GM19438 (cell line): ENCODE measurements at regions not wholly inside any gene's neighbourhood (a gene's known extent, or its start where the extent isn't known, plus 50 kb on each side); places are given as distances from the start of the nearest gene placed in this dataset.
"Not testable (repeated sequence)": the region's sequence is repeated elsewhere in the genome, so short reads cannot be mapped to it uniquely, and the experiment has no call there.

ENCODE experiments used
- ATAC-seq: cut with Tn5 transposase; IDR thresholded peaks from one replicate; pipeline ENCODE4 v1.9.1; 2021; ENCODE audit warnings: low read depth; ENCODE audit not compliant: unreplicated experiment

DNA sequence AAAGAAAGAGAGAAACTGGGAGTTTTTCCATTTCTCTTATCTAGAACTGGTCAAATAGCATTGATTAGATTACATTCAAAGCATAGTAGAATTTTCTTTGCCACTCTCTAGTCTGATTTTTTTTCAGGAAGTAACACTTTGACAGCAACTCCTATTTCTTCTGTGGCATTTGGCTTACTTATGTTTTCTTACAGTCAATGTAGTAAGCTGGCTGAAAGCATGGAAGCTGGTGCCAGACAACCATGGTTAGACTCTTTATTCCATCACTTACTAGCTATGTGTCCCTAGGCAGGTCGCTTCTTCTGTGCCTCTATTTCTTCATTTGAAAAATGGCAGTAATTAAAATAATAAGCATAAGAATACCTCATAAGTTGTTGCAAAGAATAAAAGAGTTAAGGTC is 54.2 kb upstream of the OPRM1 start:
- ATAC-seq, result no peak

- no peak for ATAC-seq
Observed at GRCh38 chr6:153980171-153980570, 58.9 kb upstream of the OPRM1 start.

DNA sequence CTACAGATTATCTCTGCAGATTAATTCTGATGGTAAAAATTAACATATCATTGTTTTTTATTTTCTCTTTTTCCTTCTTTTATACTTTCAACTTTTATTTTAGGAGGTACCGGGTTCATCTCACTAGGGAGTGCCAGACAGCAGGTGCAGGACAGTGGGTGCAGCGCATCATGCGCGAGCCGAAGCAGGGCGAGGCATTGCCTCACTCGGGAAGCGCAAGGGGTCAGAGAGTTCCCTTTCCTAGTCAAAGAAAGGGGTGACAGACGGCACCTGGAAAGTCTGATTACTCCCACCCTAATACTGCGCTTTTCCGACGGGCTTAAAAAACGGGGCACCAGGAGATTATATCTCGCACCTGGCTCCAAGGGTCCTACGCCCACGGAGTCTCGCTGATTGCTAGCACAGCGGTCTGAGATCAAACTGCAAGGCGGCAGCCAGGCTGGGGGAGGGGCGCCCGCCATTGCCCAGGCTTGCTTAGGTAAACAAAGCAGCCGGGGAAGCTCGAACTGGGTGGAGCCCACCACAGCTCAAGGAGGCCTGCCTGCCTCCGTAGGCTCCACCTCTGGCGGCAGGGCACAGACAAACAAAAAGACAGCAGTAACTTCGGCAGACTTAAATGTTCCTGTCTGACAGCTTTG is 60.0 kb upstream of the OPRM1 start:
- ATAC-seq, result not testable (repeated sequence)

GRCh38 chr6:153976921-153977693 is 61.9 kb upstream of the OPRM1 start:
- peak; percentile 71 for ATAC-seq

DNA sequence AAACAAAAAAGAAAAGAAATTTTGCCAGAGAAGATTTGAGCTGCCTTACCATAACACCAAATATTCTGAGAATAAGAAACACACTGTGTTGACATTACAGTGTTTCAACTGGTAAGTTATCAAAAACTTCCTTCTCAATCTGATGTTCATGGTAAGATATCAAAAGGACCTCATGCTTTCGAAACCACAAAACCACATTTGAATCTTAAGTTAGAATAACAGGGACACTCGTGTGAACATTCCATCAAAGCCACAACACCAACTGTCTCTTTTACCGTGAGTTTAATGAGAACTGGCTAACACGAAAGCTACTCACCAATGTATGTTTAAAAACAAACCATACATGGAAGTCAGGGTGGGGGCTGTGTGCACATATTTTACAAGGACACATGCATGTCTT is 73.0 kb upstream of the OPRM1 start:
- ATAC-seq, result no peak

- ATAC-seq, result no peak
Observed at GRCh38 chr6:153963352-153963751, 75.7 kb upstream of the OPRM1 start.

DNA sequence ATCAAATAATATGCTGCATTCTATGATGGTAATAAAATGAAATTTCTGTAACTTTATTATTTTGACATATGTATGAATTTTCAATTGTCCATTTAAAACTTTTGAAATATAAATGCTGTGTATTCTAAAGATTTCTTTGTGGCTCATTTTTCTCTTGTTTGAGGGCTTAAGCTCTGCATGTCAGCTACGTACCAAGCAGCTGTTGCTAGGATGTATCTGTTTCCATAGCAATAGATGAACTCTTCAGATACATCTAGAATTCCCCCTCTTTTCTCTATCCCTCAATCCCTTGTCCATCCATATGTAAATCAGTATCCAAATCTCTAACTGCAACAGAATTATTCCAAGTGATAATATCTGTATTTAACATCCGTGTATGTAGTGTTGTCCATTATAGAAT is 76.5 kb upstream of the OPRM1 start:
- ATAC-seq, result no peak

GRCh38 chr6:153960741-153961140 is 78.3 kb upstream of the OPRM1 start:
- ATAC-seq, result no peak

DNA sequence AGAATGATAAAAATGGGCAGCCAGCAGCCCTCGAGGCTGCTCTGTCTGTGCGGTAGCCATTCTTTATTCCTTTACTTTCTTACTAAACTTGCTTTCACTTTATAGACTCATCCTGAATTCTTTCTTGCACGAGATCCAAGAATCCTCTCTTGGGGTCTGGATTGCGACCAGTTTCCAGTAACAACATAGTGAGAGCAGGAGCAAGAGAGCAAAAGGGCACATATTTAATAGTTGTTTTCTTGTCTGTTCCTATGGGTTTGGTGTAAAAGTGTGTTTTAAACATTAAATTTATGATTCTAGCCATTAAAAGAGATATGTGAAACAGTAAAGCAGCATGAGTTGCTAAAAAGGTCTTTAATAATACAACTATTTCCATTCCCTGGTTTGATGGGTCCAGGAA is 78.8 kb upstream of the OPRM1 start:
- no peak for ATAC-seq

DNA sequence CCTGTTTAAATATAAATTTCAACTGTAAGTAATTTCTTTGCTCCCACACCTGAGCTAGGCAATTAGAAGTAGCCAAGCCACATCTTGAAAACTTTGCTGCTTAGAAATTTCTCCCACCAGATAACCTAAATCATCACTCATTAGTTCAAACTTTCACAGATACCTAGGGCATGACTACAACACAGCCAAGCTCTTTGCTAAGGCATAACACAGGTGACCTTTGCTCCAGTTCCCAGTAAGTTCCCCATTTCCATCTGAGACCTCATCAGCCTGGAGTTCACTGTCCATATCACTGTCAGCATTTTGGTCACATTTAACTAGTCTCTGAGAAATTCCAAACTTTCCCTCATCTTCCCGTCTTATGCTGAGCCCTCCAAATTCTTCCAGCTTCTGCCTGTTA is 79.8 kb upstream of the OPRM1 start:
- no peak for ATAC-seq

DNA sequence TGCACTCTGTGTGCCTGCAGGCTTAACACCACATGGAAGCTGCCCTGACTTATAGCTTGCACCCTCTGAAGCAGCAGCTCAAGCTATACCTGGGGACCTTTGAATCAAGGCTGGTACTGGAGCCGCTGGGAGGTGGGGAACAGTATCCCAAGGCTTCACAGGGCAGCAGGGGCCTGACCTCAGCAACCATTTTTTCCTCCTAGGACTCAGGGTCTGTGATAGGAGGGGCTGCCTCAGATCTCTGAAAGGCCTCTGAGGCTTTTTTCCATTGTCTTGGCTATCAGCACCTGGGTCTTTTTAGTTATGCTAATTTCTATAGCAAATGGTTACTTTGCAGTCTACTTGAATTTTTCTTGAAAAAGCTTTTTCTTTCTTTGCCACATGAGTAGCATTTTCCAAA is 80.2 kb upstream of the OPRM1 start:
- no peak for ATAC-seq

DNA sequence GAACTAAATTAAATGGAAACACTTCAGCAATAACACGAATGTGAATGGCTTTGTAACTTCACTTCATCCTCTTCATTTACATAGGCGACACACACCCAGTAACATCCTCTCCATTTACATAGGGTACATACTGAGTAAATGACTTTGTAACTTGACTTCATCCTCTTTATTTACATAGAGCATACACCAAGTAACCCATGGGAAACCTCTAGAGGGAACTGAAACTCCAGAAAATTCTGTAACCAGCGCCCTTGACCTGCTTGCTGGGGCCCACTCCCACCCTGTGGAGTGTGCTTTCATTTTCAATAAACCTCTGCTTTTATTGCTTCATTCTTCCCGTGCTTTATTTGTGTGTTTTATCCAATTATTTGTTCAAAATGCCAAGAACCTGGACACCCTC is 81.6 kb upstream of the OPRM1 start:
- ATAC-seq, result peak; percentile 97

GRCh38 chr6:153956808-153957207 is 82.2 kb upstream of the OPRM1 start:
- no peak for ATAC-seq

GRCh38 chr6:153949616-153950015 is 89.4 kb upstream of the OPRM1 start:
- ATAC-seq, result no peak

DNA sequence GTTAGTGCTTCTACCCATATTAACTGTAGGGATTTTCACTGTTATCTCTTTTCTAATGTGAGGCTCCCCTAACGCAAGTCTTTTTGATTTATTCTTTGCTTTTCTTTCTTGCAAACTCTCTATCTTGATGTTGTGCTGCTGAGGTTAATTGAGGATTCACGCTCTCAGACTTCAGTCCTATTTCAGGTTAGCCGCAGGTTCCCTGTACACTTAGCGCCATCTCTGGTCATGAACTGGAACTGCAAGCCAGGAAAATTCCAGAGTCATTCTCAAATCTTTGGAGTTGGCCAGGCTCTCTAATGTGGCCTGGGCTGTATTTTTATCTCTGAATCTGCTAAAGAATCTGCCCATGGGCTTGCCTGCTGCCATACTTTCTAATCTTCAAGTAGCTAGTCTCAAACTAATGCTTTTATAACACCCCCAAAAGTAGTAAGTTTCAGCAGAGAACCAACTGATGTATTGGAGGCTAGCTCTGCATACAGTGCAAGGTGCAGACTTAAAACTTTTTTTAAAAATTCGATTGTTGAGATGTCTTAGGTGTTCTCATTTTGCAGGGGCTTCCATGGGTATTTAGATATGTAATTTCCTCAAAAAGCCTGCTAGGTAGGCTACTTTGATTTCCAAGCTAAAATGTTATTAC is 91.1 kb upstream of the OPRM1 start:
- peak; percentile 76 for ATAC-seq

GRCh38 chr6:153944201-153944600 is 94.8 kb upstream of the OPRM1 start:
- no peak for ATAC-seq

DNA sequence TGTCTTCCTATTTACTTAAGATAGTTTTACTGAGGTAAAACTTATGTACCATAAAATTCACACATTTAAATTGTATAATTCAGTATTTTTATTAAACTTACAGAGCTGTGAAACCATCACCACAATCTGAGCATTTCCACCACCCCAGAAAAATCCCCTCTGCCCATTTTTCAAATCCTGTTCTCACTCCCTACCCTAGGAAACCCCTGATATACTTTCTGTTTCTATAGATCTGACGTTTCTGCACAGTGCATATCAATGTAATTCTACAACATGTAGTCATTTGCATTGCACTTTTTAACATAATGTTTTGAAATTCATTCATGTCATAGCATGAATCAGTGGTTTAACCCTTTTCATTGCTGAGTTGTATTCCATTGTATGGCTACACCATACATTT is 96.7 kb upstream of the OPRM1 start:
- no peak for ATAC-seq

- no peak for ATAC-seq
Observed at GRCh38 chr6:153941768-153942167, 97.3 kb upstream of the OPRM1 start.

DNA sequence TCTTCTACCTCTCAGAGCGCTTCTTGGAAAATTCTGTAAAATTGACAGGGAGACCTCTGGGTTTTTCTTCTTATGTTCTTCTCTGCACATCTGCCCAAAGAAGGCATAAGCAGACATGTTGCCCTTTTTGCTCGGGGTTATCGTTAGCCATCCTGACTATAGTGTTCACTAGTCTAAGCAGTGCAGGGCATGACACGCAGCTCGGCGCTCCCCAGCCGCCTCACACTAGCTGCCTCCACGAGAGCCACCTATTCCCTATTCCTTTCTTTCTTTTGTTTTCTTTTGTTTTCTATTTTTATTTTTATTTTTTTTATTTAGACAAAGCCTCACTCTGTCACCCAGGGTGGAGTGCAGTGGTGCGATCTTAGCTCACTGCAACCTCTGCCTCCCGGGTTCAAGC is 100.2 kb upstream of the OPRM1 start:
- ATAC-seq, result no peak

GRCh38 chr6:153931431-153931830 is 107.6 kb upstream of the OPRM1 start:
- ATAC-seq, result no peak

GRCh38 chr6:153927867-153928266 is 111.2 kb upstream of the OPRM1 start:
- ATAC-seq, result no peak
